Choroid plexus epithelial cell (primary cell): ENCODE measurements at regions not wholly inside any gene's neighbourhood (a gene's known extent, or its start where the extent isn't known, plus 50 kb on each side); places are given as distances from the start of the nearest gene placed in this dataset.

ENCODE experiments used
- DNase-seq: peaks from one replicate; pipeline ENCODE4 v3.0.0-alpha.2; 2010; ENCODE audit warnings: low read depth
- H3K4me3 ChIP-seq: 2 replicates; pipeline ENCODE4 v1.5.1; 2011; ENCODE audit warnings: low read depth, mild to moderate bottlenecking, control low read depth, low read length, moderate library complexity
- CTCF ChIP-seq: conservative IDR thresholded peaks from 2 replicates; pipeline ENCODE4 v1.5.1; 2011; ENCODE audit warnings: low read depth, mild to moderate bottlenecking, control low read depth, inconsistent platforms, low read length, moderate library complexity

- no peak overlapping the region for H3K4me3 ChIP-seq
- no peak for TF ChIP-seq CTCF
- peak; percentile 7 for DNase-seq
Observed at GRCh38 chr11:23569547-23569946, 709.3 kb upstream of the CCDC179 start.

GRCh38 chr11:23570828-23571227, 710.6 kb upstream of the CCDC179 start:
- peak; percentile 38 for DNase-seq
- no peak for TF ChIP-seq CTCF

GRCh38 chr11:23573429-23573828, 713.2 kb upstream of the CCDC179 start:
- DNase-seq, result peak; percentile 64
- TF ChIP-seq CTCF, result no peak

More at GRCh38 chr11:23570828-23571227, 710.6 kb upstream of the CCDC179 start:
- H3K4me3 ChIP-seq, result no peak overlapping the region

GRCh38 chr11:23574149-23574548, 713.9 kb upstream of the CCDC179 start:
- DNase-seq, result no peak
- no peak overlapping the region for H3K4me3 ChIP-seq
- TF ChIP-seq CTCF, result no peak

More at GRCh38 chr11:23573429-23573828, 713.2 kb upstream of the CCDC179 start:
- no peak overlapping the region for H3K4me3 ChIP-seq

GRCh38 chr11:23577296-23577695, 717.0 kb upstream of the CCDC179 start:
- TF ChIP-seq CTCF, result no peak
- H3K4me3 ChIP-seq, result no peak overlapping the region
- DNase-seq, result no peak

GRCh38 chr11:23585416-23586104, 725.3 kb upstream of the CCDC179 start:
- peak; percentile 29 for DNase-seq
- TF ChIP-seq CTCF, result no peak
- H3K4me3 ChIP-seq, result no peak overlapping the region

GRCh38 chr11:23586173-23586572, 725.9 kb upstream of the CCDC179 start:
- no peak overlapping the region for H3K4me3 ChIP-seq
- peak; percentile 40 for DNase-seq
- no peak for TF ChIP-seq CTCF
